Esophagus squamous epithelium (tissue), 5 donors: ENCODE measurements at regions not wholly inside any gene's neighbourhood (a gene's known extent, or its start where the extent isn't known, plus 50 kb on each side); places are given as distances from the start of the nearest gene placed in this dataset.

Experiments used
- DNase-seq: peaks from one replicate; lab custom pipeline; 2025; lab: John Stamatoyannopoulos, UW
- H3K27ac ChIP-seq, 4 donors: fragments of 200-600 bp; sonication (generic); one replicate each; pipeline ENCODE4 v1.5.1; 2016 to 2019; ENCODE audit warnings: mild to moderate bottlenecking in 1 of 4
- H3K27me3 ChIP-seq, 4 donors: fragments of 200-600 bp; sonication (generic); 1 replicate in 3 of 4; 2 replicates in 1 of 4; pipeline versions ENCODE4 v1.5.1 to v1.6.0; 2017 to 2021; ENCODE audit warnings: antibody characterized with exemption in 1 of 4
- H3K36me3 ChIP-seq, 3 donors: fragments of 200-600 bp; sonication (generic); one replicate each; pipeline ENCODE4 v1.5.1; 2016 to 2019
- H3K4me1 ChIP-seq, 3 donors: fragments of 200-600 bp; sonication (generic); one replicate each; pipeline ENCODE4 v1.5.1; 2017 to 2019
- H3K4me3 ChIP-seq, 4 donors: fragments of 200-600 bp; sonication (generic); 1 replicate in 3 of 4; 2 replicates in 1 of 4; pipeline ENCODE4 v1.5.1; 2016 to 2019; ENCODE audit warnings: mild to moderate bottlenecking in 2 of 4, moderate library complexity in 1 of 4
- H3K9me3 ChIP-seq, 3 donors: fragments of 200-600 bp; sonication (generic); one replicate each; pipeline ENCODE4 v1.5.1; 2016 to 2019
- CTCF ChIP-seq, 6 experiments: fragments of 450-650 bp in 4 of 6; fragments of 200-600 bp in 2 of 6; sonication (generic) in 2 of 6; IDR thresholded peaks; one replicate each; pipeline ENCODE4 v1.5.1; 2016 to 2019; ENCODE audit warnings: antibody characterized with exemption in 6 of 6, mild to moderate bottlenecking in 4 of 6, moderate library complexity in 4 of 6
- POLR2A ChIP-seq, 4 donors: fragments of 450-650 bp; IDR thresholded peaks; one replicate each; pipeline ENCODE4 v1.6.1; 2017; ENCODE audit warnings: antibody characterized with exemption in 4 of 4, mild to moderate bottlenecking in 4 of 4, moderate library complexity in 3 of 4
- WGBS, 2 donors: methylation state at CpG; one replicate each; pipeline ENCODE4 v1.1.5; 2018; 5-methylcytosine and 5-hydroxymethylcytosine counted together
- intact Hi-C: fragments of 100-400 bp; cut with DNase I; formaldehyde crosslinking; loops from one replicate; pipeline ENCODE4 v1.15.0; 2022
- donor health status: DM: yes; HTN: yes; CAD: no.

GRCh38 chr18:27752944-27753343, 424.0 kb downstream of the CDH2 start:
- H3K4me3 ChIP-seq = no peak overlapping the region
- no peaks in the 10 kb centered on the region for H3K4me1 ChIP-seq
- no peak overlapping the region for H3K27ac ChIP-seq
- H3K9me3 ChIP-seq = no peaks in the 10 kb centered on the region
- H3K27me3 ChIP-seq = no peaks in the 10 kb centered on the region
- DNase-seq = no peak
- intact Hi-C loops = no loop called here
- TF ChIP-seq POLR2A (IDR thresholded peaks at IDR 0.05) (no peak), CTCF (IDR thresholded peaks at IDR 0.05) (no peak)
- 68 to 73% methylated on average over 4 of the region's 4 CpGs for WGBS, 2 donors
- no peaks in the 10 kb centered on the region for H3K36me3 ChIP-seq

- Histone ChIP-seq H3K4me1 (no peaks in the 10 kb centered on the region), H3K4me3 (no peak overlapping the region), H3K27ac (no peak overlapping the region), H3K27me3 (no peaks in the 10 kb centered on the region), H3K36me3 (no peaks in the 10 kb centered on the region), H3K9me3 (no peaks in the 10 kb centered on the region)
- WGBS, 2 donors = 68% methylated on average over 5 of the region's 5 CpGs
- TF ChIP-seq POLR2A (IDR thresholded peaks at IDR 0.05) (no peak), CTCF (IDR thresholded peaks at IDR 0.05) (no peak)
- intact Hi-C loops = no loop called here
- no peak for DNase-seq
Observed at GRCh38 chr18:27750923-27751322, 426.0 kb downstream of the CDH2 start.

DNA sequence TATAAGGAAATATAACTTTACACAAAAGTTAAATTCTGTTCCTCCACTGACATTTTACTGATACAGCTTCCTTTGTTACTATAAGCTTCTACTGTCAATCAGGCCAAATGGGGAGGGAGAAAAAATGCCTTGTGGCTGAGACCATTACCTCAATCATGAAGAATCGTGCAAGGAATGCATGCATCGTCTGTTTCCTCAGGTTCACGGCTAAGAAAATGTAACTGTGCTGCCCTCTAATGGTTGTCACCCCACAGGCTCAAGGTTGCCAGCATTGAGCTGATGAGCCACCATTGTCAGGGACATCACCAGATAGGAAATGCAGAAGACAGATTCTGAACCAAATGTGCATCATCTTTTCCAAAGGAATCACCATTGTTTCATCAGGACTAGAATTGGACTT, 426.9 kb downstream of the CDH2 start:
- DNase-seq = no peak
- Histone ChIP-seq H3K4me1 (no peaks in the 10 kb centered on the region), H3K36me3 (no peaks in the 10 kb centered on the region), H3K9me3 (no peaks in the 10 kb centered on the region), H3K4me3 (no peak overlapping the region), H3K27ac (no peak overlapping the region), H3K27me3 (no peaks in the 10 kb centered on the region)
- intact Hi-C loops = no loop called here
- TF ChIP-seq CTCF (IDR thresholded peaks at IDR 0.05) (peak in 1 of 6 experiments; percentile 17), POLR2A (IDR thresholded peaks at IDR 0.05) (no peak)
- 0 to 5% methylated on average over 3 of the region's 3 CpGs for WGBS, 2 donors

- Histone ChIP-seq H3K36me3 (no peaks in the 10 kb centered on the region), H3K4me3 (no peak overlapping the region), H3K27me3 (no peaks in the 10 kb centered on the region), H3K9me3 (no peaks in the 10 kb centered on the region), H3K4me1 (no peaks in the 10 kb centered on the region), H3K27ac (no peak overlapping the region)
- TF ChIP-seq POLR2A (IDR thresholded peaks at IDR 0.05) = no peak
- TF ChIP-seq CTCF (IDR thresholded peaks at IDR 0.05) = no peak
- no peak for DNase-seq
- intact Hi-C loops = no loop called here
- 59 to 62% methylated on average over 3 of the region's 3 CpGs for WGBS, 2 donors
Observed at GRCh38 chr18:27749194-27749593, 427.7 kb downstream of the CDH2 start.

DNA sequence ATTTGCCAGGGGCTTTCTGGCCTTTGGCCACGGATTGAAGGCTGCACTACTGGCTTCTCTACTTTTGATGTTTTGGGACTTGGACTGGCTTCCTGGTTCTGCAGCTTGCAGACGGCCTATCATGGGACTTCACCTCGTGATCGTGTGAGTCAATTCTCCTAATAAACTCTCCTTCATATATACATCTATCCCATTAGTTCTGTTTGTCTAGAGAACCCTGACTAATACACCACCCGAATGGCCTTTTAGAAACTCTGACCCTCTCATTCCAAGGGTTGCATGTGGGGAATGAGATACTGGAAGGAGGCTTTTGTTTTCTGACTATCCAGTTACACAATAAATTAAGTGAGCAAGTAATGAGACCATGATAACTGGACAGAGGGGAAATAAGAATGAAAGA, 430.7 kb downstream of the CDH2 start:
- TF ChIP-seq CTCF (IDR thresholded peaks at IDR 0.05) = no peak
- TF ChIP-seq POLR2A (IDR thresholded peaks at IDR 0.05) = no peak
- Histone ChIP-seq H3K27ac (no peak overlapping the region), H3K27me3 (no peaks in the 10 kb centered on the region), H3K4me3 (no peak overlapping the region), H3K9me3 (no peaks in the 10 kb centered on the region), H3K36me3 (no peaks in the 10 kb centered on the region), H3K4me1 (no peaks in the 10 kb centered on the region)
- no peak for DNase-seq
- intact Hi-C loops = no loop called here
- WGBS, 2 donors = 61 to 65% methylated on average over 2 to 5 of the region's 5 CpGs
